ENCODE measurements at regions not wholly inside any gene's neighbourhood (a gene's known extent, or its start where the extent isn't known, plus 50 kb on each side); places are given as distances from the start of the nearest gene placed in this dataset.

DNA sequence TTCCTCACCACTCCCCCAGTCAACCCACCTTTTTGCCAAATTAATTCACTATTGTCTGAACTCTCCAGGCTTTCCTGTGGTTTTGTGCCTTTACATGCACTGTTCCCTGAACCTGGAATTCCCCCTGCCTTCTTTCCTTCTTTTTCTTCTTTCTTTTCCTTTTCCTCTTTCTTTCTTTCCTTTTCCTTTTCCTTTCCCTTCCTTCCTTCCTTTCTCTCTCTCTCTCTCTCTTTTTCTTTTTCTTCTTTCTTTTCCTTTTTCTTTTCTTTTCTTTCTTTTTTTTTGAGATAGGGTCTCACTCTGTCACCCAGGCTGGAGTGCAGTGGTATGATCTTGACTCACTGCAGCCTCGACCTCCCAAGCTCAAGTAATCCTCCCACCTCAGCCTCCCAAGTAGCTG, 56.6 kb upstream of the CDC42BPA start:
- ATAC-seq (ENCODE audit: insufficient number of reproducible peaks, low FRiP score, low read depth) (no peak), DNase-seq (ENCODE audit: low spot score) (no peak)
- no peaks in the 10 kb centered on the region for H3K27me3 ChIP-seq (replicated peaks; ENCODE audit: insufficient read depth)
- no peak overlapping the region for H3K27ac ChIP-seq
- no peaks in the 10 kb centered on the region for H3K4me1 ChIP-seq (ENCODE audit: control insufficient read depth in 1 of 2, low read depth in 2 of 2)
- TF ChIP-seq, protein P1, sequence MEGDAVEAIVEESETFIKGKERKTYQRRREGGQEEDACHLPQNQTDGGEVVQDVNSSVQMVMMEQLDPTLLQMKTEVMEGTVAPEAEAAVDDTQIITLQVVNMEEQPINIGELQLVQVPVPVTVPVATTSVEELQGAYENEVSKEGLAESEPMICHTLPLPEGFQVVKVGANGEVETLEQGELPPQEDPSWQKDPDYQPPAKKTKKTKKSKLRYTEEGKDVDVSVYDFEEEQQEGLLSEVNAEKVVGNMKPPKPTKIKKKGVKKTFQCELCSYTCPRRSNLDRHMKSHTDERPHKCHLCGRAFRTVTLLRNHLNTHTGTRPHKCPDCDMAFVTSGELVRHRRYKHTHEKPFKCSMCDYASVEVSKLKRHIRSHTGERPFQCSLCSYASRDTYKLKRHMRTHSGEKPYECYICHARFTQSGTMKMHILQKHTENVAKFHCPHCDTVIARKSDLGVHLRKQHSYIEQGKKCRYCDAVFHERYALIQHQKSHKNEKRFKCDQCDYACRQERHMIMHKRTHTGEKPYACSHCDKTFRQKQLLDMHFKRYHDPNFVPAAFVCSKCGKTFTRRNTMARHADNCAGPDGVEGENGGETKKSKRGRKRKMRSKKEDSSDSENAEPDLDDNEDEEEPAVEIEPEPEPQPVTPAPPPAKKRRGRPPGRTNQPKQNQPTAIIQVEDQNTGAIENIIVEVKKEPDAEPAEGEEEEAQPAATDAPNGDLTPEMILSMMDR (IDR thresholded peaks at IDR 0.05), result no peak
- no peaks in the 10 kb centered on the region for H3K9me3 ChIP-seq
- no peak overlapping the region for H3K4me3 ChIP-seq
- H3K36me3 ChIP-seq, result no peaks in the 10 kb centered on the region

DNA sequence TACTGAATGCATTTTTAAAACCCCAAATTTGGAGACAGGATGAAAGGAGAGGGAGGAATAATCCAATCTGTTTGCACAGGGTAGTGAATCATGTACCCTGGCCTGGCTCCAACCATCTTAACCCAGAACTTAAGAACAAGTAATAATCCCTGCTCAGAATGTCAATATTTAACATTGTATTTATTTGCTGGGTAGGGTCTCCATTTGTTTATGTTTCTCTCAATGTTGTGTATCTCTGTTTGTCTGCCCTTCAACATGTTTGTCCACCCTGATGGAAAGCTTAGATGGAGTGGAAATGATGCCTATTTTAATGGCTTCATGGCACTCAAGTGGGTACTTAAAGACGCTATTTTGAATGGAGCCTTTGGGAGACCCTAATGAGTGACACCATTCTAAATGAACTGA, 54.4 kb upstream of the CDC42BPA start:
- no peaks in the 10 kb centered on the region for H3K4me1 ChIP-seq (ENCODE audit: control insufficient read depth in 1 of 2, low read depth in 2 of 2)
- ATAC-seq (ENCODE audit: insufficient number of reproducible peaks, low FRiP score, low read depth), result no peak
- H3K9me3 ChIP-seq, result no peaks in the 10 kb centered on the region
- H3K27me3 ChIP-seq (replicated peaks; ENCODE audit: insufficient read depth), result no peaks in the 10 kb centered on the region
- no peak for DNase-seq (ENCODE audit: low spot score)
- no peak overlapping the region for H3K4me3 ChIP-seq
- no peak overlapping the region for H3K27ac ChIP-seq
- H3K36me3 ChIP-seq, result no peaks in the 10 kb centered on the region
- TF ChIP-seq, protein P1 (IDR thresholded peaks at IDR 0.05), result no peak

DNA sequence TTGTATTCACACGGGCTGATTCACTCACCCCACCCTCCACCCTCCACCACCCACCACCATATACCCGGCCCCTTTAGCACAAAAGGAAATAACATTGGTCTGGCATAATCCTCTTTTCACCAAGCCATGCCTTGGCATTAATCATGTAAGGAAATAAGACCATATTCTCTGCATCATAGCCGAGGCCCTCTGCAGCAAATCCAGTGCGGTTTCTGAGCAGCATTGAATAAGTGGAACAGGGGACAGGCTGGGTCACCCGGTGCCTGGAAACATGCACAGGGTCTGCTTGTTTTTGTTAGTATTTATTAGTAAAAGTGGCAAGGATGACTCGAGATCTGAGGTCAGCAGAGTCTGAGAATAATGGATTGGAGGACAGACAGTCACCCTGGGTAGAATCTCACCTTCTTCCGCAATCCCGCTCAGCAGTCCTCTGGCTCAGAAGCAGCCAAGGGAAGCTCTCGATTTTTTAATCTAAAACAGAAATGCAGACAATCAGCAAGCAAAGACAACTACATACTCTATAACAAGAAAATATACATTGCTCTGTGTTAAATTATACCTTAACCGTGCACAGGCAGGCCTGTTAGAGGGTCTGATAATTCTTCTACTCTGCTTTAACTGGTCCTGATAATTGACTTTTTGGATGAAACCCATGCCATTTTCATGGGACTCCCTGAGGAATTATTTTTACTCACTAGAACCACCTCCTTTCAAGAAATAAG, 52.4 kb upstream of the CDC42BPA start:
- no peak overlapping the region for H3K4me3 ChIP-seq
- H3K27ac ChIP-seq, result no peak overlapping the region
- H3K27me3 ChIP-seq (replicated peaks; ENCODE audit: insufficient read depth), result no peaks in the 10 kb centered on the region
- H3K36me3 ChIP-seq, result no peaks in the 10 kb centered on the region
- DNase-seq (ENCODE audit: low spot score) (no peak), ATAC-seq (ENCODE audit: insufficient number of reproducible peaks, low FRiP score, low read depth) (no peak)
- TF ChIP-seq, protein P1 (IDR thresholded peaks at IDR 0.05), result no peak
- H3K4me1 ChIP-seq (ENCODE audit: control insufficient read depth in 1 of 2, low read depth in 2 of 2), result no peaks in the 10 kb centered on the region
- no peaks in the 10 kb centered on the region for H3K9me3 ChIP-seq

DNA sequence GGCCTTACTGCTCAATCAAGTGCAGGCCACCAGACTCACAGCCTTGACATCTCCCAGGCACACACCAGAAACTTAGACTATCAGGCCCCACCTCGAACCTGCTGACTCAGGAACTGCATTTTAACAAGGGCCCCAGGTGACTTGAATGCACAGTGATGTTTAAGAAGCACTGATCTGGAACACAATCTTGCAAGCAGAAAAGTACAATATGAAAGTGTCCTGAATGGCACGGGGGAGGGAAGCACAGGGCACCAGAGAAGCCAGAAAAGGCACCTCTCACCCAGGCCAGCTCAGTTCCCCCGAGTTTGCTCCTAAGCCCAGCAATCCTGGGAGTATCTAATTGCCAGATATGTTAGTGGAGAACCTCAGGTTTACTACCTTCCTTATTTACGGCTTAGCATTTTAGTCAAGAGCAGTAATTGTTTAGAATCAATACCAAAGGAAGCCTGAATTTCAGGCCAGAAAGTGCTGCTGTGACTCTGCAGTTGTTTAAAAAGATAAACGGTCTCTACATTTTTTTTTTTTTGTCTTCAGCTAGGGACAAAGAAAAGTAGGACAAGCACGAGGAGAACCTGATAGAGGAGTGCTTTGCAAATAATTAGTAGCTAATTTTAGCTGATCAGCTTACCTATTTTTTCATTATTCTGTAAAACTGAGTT, 50.9 kb upstream of the CDC42BPA start:
- Histone ChIP-seq H3K36me3 (no peaks in the 10 kb centered on the region), H3K27me3 (replicated peaks; ENCODE audit: insufficient read depth) (no peaks in the 10 kb centered on the region), H3K27ac (no peak overlapping the region), H3K9me3 (no peaks in the 10 kb centered on the region), H3K4me3 (no peak overlapping the region), H3K4me1 (ENCODE audit: control insufficient read depth in 1 of 2, low read depth in 2 of 2) (no peaks in the 10 kb centered on the region)
- DNase-seq (ENCODE audit: low spot score), result no peak
- no peak for ATAC-seq (ENCODE audit: insufficient number of reproducible peaks, low FRiP score, low read depth)
- TF ChIP-seq, protein P1 (IDR thresholded peaks at IDR 0.05), result no peak
